ENCODE measurements at regions not wholly inside any gene's neighbourhood (a gene's known extent, or its start where the extent isn't known, plus 50 kb on each side); places are given as distances from the start of the nearest gene placed in this dataset.

DNA sequence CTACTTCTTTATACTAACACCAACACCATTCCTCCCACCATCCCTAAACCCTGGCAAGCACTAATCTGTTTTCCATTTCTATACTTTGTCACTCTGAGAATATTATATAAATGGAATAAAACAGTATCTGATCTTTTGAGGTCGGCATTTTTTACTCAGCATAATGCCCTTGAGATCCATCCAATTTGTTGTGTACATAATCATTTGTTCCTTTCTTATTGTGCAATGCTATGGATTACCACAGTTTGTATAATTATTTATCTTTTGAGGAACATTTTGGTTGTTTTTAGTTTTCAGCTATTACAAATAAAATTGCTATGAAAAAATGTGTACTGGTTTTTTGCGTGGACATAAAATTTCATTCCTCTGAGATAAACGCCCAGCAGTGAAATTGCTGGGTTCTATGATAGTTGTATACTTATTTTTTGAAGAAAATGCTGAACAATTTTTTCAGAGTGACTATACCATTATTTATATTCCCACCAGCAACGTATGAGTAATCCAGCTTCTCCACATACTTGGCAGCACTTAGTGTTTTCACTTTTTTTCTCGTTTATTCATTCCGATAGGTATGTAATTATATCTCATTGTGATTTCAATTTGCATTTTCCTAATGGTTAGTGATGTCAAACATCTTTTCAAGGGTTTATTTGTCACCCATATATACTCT is 154.3 kb upstream of the DCAF8L1 start:
- H3K4me2 ChIP-seq (ENCODE audit: low read depth, low read length) = no peak overlapping the region
- H3K79me2 ChIP-seq (ENCODE audit: insufficient read depth, low read length) = no peaks in the 10 kb centered on the region
- no peaks in the 10 kb centered on the region for H3K36me3 ChIP-seq (replicated peaks in 1 of 2; ENCODE audit: control insufficient read depth in 1 of 2, insufficient read depth in 2 of 2, low read length in 2 of 2)
- no peak overlapping the region for H3K27ac ChIP-seq (ENCODE audit: extremely low read length, insufficient read depth, low read length)
- in situ Hi-C loops (cut with HindIII; ENCODE audit: extremely low pct_ligation_motif_present, low pct_unique_long_range_greater_than_20kb) = no loop called here
- no peak for DNase-seq (ENCODE audit: low spot score)
- ChIA-PET POLR2A (no interaction called here), CTCF (ENCODE audit: low intra/inter-chr PET ratio, low total read pairs) (no interaction called here)
- no peak overlapping the region for H3K4me3 ChIP-seq (replicated peaks in 1 of 3; ENCODE audit: insufficient read depth in 1 of 3, low read depth in 2 of 3, low read length in 3 of 3)
- no peaks in the 10 kb centered on the region for H4K20me1 ChIP-seq (ENCODE audit: insufficient read depth, low read length)
- no peak for ATAC-seq
- 1% methylated on average over 6 of the region's 6 CpGs for WGBS (ENCODE audit: low lambda C conversion rate)
- H3K9me3 ChIP-seq (ENCODE audit: low read length) = no peaks in the 10 kb centered on the region
- H3K4me1 ChIP-seq (ENCODE audit: insufficient read depth, low read length) = no peaks in the 10 kb centered on the region
- no peaks in the 10 kb centered on the region for H3K27me3 ChIP-seq (ENCODE audit: control insufficient read depth in 1 of 2, insufficient read depth in 2 of 2, low read length in 2 of 2)
- BruUV-seq (replicated peaks) = no TSS peak
- H2AFZ ChIP-seq (ENCODE audit: low read length) = no peak overlapping the region
- FAIRE-seq = no peak
- no peak overlapping the region for H3K9ac ChIP-seq (ENCODE audit: insufficient read depth, low read depth, low read length)
- intact Hi-C loops (cut with micrococcal nuclease; ENCODE audit: unreplicated experiment) = no loop called here
- TF ChIP-seq, protein P1, sequence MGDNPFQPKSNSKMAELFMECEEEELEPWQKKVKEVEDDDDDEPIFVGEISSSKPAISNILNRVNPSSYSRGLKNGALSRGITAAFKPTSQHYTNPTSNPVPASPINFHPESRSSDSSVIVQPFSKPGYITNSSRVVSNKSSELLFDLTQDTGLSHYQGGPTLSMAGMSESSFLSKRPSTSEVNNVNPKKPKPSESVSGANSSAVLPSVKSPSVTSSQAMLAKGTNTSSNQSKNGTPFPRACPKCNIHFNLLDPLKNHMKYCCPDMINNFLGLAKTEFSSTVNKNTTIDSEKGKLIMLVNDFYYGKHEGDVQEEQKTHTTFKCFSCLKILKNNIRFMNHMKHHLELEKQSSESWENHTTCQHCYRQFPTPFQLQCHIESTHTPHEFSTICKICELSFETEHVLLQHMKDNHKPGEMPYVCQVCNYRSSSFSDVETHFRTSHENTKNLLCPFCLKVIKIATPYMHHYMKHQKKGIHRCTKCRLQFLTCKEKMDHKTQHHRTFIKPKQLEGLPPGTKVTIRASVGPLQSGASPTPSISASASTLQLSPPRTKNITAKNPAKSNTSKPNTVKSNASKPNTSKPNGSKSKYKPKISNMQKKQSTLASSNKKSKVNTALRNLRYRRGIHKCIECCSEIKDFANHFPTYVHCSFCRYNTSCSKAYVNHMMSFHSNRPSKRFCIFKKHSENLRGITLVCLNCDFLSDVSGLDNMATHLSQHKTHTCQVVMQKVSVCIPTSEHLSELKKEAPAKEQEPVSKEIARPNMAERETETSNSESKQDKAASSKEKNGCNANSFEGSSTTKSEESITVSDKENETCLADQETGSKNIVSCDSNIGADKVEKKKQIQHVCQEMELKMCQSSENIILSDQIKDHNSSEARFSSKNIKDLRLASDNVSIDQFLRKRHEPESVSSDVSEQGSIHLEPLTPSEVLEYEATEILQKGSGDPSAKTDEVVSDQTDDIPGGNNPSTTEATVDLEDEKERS (CRISPR knock-in tag; IDR thresholded peaks at IDR 0.05) = no peak
- TF ChIP-seq, protein P2, sequence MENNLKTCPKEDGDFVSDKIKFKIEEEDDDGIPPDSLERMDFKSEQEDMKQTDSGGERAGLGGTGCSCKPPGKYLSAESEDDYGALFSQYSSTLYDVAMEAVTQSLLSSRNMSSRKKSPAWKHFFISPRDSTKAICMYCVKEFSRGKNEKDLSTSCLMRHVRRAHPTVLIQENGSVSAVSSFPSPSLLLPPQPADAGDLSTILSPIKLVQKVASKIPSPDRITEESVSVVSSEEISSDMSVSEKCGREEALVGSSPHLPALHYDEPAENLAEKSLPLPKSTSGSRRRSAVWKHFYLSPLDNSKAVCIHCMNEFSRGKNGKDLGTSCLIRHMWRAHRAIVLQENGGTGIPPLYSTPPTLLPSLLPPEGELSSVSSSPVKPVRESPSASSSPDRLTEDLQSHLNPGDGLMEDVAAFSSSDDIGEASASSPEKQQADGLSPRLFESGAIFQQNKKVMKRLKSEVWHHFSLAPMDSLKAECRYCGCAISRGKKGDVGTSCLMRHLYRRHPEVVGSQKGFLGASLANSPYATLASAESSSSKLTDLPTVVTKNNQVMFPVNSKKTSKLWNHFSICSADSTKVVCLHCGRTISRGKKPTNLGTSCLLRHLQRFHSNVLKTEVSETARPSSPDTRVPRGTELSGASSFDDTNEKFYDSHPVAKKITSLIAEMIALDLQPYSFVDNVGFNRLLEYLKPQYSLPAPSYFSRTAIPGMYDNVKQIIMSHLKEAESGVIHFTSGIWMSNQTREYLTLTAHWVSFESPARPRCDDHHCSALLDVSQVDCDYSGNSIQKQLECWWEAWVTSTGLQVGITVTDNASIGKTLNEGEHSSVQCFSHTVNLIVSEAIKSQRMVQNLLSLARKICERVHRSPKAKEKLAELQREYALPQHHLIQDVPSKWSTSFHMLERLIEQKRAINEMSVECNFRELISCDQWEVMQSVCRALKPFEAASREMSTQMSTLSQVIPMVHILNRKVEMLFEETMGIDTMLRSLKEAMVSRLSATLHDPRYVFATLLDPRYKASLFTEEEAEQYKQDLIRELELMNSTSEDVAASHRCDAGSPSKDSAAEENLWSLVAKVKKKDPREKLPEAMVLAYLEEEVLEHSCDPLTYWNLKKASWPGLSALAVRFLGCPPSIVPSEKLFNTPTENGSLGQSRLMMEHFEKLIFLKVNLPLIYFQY (CRISPR knock-in tag; IDR thresholded peaks at IDR 0.05; ENCODE audit: borderline replicate concordance) = no peak
- TF ChIP-seq, protein P3, sequence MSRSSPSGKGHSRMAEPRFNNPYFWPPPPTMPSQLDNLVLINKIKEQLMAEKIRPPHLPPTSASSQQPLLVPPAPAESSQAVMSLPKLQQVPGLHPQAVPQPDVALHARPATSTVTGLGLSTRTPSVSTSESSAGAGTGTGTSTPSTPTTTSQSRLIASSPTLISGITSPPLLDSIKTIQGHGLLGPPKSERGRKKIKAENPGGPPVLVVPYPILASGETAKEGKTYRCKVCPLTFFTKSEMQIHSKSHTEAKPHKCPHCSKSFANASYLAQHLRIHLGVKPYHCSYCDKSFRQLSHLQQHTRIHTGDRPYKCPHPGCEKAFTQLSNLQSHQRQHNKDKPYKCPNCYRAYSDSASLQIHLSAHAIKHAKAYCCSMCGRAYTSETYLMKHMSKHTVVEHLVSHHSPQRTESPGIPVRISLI (CRISPR knock-in tag; IDR thresholded peaks at IDR 0.05; ENCODE audit: borderline replicate concordance) = no peak
- TF ChIP-seq, protein P4, sequence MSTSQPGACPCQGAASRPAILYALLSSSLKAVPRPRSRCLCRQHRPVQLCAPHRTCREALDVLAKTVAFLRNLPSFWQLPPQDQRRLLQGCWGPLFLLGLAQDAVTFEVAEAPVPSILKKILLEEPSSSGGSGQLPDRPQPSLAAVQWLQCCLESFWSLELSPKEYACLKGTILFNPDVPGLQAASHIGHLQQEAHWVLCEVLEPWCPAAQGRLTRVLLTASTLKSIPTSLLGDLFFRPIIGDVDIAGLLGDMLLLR (CRISPR knock-in tag; IDR thresholded peaks at IDR 0.05) = no peak
- TF ChIP-seq, protein P5, sequence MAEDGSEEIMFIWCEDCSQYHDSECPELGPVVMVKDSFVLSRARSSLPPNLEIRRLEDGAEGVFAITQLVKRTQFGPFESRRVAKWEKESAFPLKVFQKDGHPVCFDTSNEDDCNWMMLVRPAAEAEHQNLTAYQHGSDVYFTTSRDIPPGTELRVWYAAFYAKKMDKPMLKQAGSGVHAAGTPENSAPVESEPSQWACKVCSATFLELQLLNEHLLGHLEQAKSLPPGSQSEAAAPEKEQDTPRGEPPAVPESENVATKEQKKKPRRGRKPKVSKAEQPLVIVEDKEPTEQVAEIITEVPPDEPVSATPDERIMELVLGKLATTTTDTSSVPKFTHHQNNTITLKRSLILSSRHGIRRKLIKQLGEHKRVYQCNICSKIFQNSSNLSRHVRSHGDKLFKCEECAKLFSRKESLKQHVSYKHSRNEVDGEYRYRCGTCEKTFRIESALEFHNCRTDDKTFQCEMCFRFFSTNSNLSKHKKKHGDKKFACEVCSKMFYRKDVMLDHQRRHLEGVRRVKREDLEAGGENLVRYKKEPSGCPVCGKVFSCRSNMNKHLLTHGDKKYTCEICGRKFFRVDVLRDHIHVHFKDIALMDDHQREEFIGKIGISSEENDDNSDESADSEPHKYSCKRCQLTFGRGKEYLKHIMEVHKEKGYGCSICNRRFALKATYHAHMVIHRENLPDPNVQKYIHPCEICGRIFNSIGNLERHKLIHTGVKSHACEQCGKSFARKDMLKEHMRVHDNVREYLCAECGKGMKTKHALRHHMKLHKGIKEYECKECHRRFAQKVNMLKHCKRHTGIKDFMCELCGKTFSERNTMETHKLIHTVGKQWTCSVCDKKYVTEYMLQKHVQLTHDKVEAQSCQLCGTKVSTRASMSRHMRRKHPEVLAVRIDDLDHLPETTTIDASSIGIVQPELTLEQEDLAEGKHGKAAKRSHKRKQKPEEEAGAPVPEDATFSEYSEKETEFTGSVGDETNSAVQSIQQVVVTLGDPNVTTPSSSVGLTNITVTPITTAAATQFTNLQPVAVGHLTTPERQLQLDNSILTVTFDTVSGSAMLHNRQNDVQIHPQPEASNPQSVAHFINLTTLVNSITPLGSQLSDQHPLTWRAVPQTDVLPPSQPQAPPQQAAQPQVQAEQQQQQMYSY (CRISPR knock-in tag; IDR thresholded peaks at IDR 0.05) = no peak
- TF ChIP-seq POLR2A (IDR thresholded peaks at IDR 0.05; ENCODE audit: insufficient read depth in 1 of 2, low read depth in 2 of 2, low read length in 2 of 2) (no peak), NAIF1 (CRISPR knock-in tag; IDR thresholded peaks at IDR 0.05; ENCODE audit: borderline replicate concordance) (no peak), MED1 (CRISPR knock-in tag; IDR thresholded peaks at IDR 0.05) (no peak), ZSCAN30 (CRISPR knock-in tag; IDR thresholded peaks at IDR 0.05) (no peak), BRD4 (CRISPR knock-in tag; IDR thresholded peaks at IDR 0.05) (no peak), HDAC2 (CRISPR knock-in tag; IDR thresholded peaks at IDR 0.05) (no peak), ZKSCAN8 (CRISPR knock-in tag; IDR thresholded peaks at IDR 0.05; ENCODE audit: borderline replicate concordance) (no peak)
